Endothelial cell of umbilical vein (primary cell): ENCODE measurements at regions not wholly inside any gene's neighbourhood (a gene's known extent, or its start where the extent isn't known, plus 50 kb on each side); places are given as distances from the start of the nearest gene placed in this dataset.

Source experiments
- BruUV-seq: library from RNA; stranded (reverse); fragments of 400-500 nt; replicated peaks from 2 replicates; lab custom pipeline; 2021; lab: Mats Ljungman, UMichigan
- CTCF ChIA-PET: fragments of 300-600, 350-600 bp; sonication (Branson Sonifier 250); formaldehyde crosslinking; loops from one replicate; lab custom pipeline; 2021; ENCODE audit warnings: antibody characterized with exemption, inconsistent platforms; lab: Charles Lee
- POLR2A ChIA-PET: fragments of 300-600, 350-600 bp; sonication (Branson Sonifier 250); formaldehyde crosslinking; loops from one replicate; lab custom pipeline; 2021; ENCODE audit warnings: antibody characterized with exemption, inconsistent platforms; lab: Charles Lee
- DNase-seq: peaks from one replicate; pipeline ENCODE4 v3.0.0-alpha.2; 2011; ENCODE audit warnings: low read depth, low spot score
- FAIRE-seq: peaks from 2 replicates; lab custom pipeline; 2011; peaks lifted over from hg19 to GRCh38; lab: Jason Lieb, UNC
- H2AFZ ChIP-seq: 2 replicates; pipeline ENCODE4 v1.6.0; 2012; ENCODE audit warnings: low read depth, low read length, control low read depth, inconsistent platforms
- H3K27ac ChIP-seq: 2 replicates; pipeline ENCODE4 v1.5.1; 2011; ENCODE audit warnings: low read depth, mild to moderate bottlenecking, control low read depth, low read length, moderate library complexity; ENCODE audit not compliant: insufficient read depth
- H3K27me3 ChIP-seq, 2 experiments: 2 replicates each; pipeline versions ENCODE4 v1.6.0 to v1.6.1; 2011; ENCODE audit warnings: low read length in 2 of 2, mixed read lengths in 1 of 2; ENCODE audit not compliant: control insufficient read depth in 2 of 2, insufficient read depth in 2 of 2
- H3K36me3 ChIP-seq, 2 experiments: 2 replicates in 1 of 2; 3 replicates in 1 of 2; pipeline ENCODE4 v1.5.1; 2011; ENCODE audit warnings: low read length in 2 of 2, mild to moderate bottlenecking in 1 of 2, moderate library complexity in 1 of 2; ENCODE audit not compliant: control insufficient read depth in 2 of 2, insufficient read depth in 2 of 2; ENCODE audit errors: extremely low read depth in 1 of 2
- H3K4me1 ChIP-seq: 3 replicates; pipeline ENCODE4 v1.5.1; 2011; ENCODE audit warnings: mild to moderate bottlenecking, low read length; ENCODE audit not compliant: control insufficient read depth, insufficient read depth; ENCODE audit errors: extremely low read depth
- H3K4me2 ChIP-seq: 2 replicates; pipeline ENCODE4 v1.6.1; 2011; ENCODE audit warnings: low read length, control low read depth, mixed read lengths; ENCODE audit not compliant: insufficient read depth
- H3K4me3 ChIP-seq, 3 experiments: fragments of 200-600 bp in 1 of 3; sonication (generic), shearing (Covaris generic) in 1 of 3; replicated peaks in 1 of 3; 2 replicates each; pipeline ENCODE4 v1.5.1; 2011 to 2016; ENCODE audit warnings: control low read depth in 3 of 3, low read length in 3 of 3, mild to moderate bottlenecking in 2 of 3, inconsistent platforms in 1 of 3, low read depth in 1 of 3, moderate library complexity in 1 of 3; ENCODE audit not compliant: insufficient read depth in 1 of 3
- H3K79me2 ChIP-seq: 2 replicates; pipeline ENCODE4 v1.6.0; 2012; ENCODE audit warnings: low read length, inconsistent platforms; ENCODE audit not compliant: control insufficient read depth, insufficient read depth
- H3K9ac ChIP-seq: replicated peaks from 2 replicates; pipeline ENCODE3; 2011; ENCODE audit warnings: low read length, control low read depth; ENCODE audit not compliant: insufficient read depth; ENCODE audit errors: extremely low read depth
- H3K9me1 ChIP-seq: replicated peaks from 3 replicates; pipeline ENCODE4 v1.6.0; 2011; ENCODE audit warnings: mild to moderate bottlenecking, low read length; ENCODE audit not compliant: control insufficient read depth, insufficient read depth; ENCODE audit errors: extremely low read depth
- H3K9me3 ChIP-seq: replicated peaks from 2 replicates; pipeline ENCODE4 v1.5.1; 2012; ENCODE audit warnings: low read length, inconsistent platforms; ENCODE audit not compliant: control insufficient read depth, insufficient read depth
- H4K20me1 ChIP-seq: replicated peaks from 2 replicates; pipeline ENCODE3; 2011; ENCODE audit warnings: mild to moderate bottlenecking, low read length; ENCODE audit not compliant: control insufficient read depth, insufficient read depth; ENCODE audit errors: extremely low read depth
- EZH2 ChIP-seq: IDR thresholded peaks from 2 replicates; pipeline ENCODE4 v1.6.1; 2012; ENCODE audit warnings: borderline replicate concordance, low read depth, mild to moderate bottlenecking, moderate library complexity, low read length, inconsistent platforms; ENCODE audit not compliant: severe bottlenecking
- FOS ChIP-seq: IDR thresholded peaks from 2 replicates; pipeline ENCODE4 v1.6.1; 2011; ENCODE audit warnings: mild to moderate bottlenecking, low read length, moderate library complexity, borderline replicate concordance; ENCODE audit not compliant: insufficient read depth
- GATA2 ChIP-seq: IDR thresholded peaks from 2 replicates; pipeline ENCODE4 v1.7.0; 2011; ENCODE audit warnings: low read depth, mild to moderate bottlenecking, moderate library complexity, mixed read lengths, low read length; ENCODE audit not compliant: insufficient read length, insufficient read depth
- JUN ChIP-seq: IDR thresholded peaks from 2 replicates; pipeline ENCODE4 v1.6.1; 2011; ENCODE audit warnings: borderline replicate concordance, low read depth; ENCODE audit not compliant: insufficient read length, insufficient read depth
- MYC ChIP-seq: IDR thresholded peaks from one replicate; pipeline ENCODE4 v1.6.1; 2011; ENCODE audit warnings: mild to moderate bottlenecking, low read depth, low read length
- POLR2A ChIP-seq: IDR thresholded peaks from 2 replicates; pipeline ENCODE4 v1.6.1; 2012; ENCODE audit warnings: low read depth, mild to moderate bottlenecking, control low read depth, low read length
- POLR2AphosphoS5 ChIP-seq: IDR thresholded peaks from 2 replicates; pipeline ENCODE4 v1.6.1; 2012; ENCODE audit warnings: low read depth, mild to moderate bottlenecking, control low read depth, low read length, moderate library complexity; ENCODE audit not compliant: insufficient read depth
- dilution Hi-C: fragments of 300-500 bp; cut with MboI; formaldehyde crosslinking; loops from one replicate; pipeline ENCODE4 v1.15.0; 2019; ENCODE audit warnings: low sequenced_read_pairs; ENCODE audit not compliant: extremely low pct_ligation_motif_present
- intact Hi-C: fragments of 100-400 bp; cut with micrococcal nuclease; formaldehyde crosslinking; loops from one replicate; pipeline ENCODE4 v1.10.0; 2022
- TF ChIP-seq, protein P1 (sequence below): IDR thresholded peaks from 2 replicates; pipeline ENCODE4 v1.6.1; 2011; ENCODE audit not compliant: insufficient read depth, insufficient read length
- TF ChIP-seq, protein P2 (sequence below), 2 donors: IDR thresholded peaks; 1 replicate in 1 of 2; 2 replicates in 1 of 2; pipeline ENCODE4 v1.5.1; 2011; ENCODE audit warnings: low read length in 2 of 2, mild to moderate bottlenecking in 2 of 2, moderate library complexity in 2 of 2, control low read depth in 1 of 2, inconsistent platforms in 1 of 2, low read depth in 1 of 2; ENCODE audit not compliant: insufficient read depth in 1 of 2; ENCODE audit errors: extremely low read depth in 1 of 2

DNA sequence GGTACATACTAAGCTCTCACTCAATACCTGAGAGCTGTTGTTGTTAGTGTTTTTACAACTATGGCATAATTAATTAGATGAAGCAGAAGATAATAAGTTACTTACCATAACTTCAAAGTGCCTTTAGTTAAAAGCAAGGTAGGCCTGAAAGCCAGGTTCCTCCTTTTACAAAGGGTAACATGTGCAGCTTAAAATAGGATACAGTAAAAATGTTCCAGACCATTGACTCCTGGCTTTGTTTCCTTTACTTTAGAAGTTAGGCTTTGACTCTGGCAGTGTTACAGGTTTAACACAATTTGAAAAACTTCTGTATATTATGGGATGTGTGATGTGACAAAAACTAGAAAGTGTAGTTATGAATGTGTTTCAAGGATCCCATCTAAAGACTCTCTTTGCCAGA is 522.5 kb downstream of the EPM2A start:
- POLR2A ChIA-PET: no interaction called here
- no TSS peak for BruUV-seq
- no peak for TF ChIP-seq EZH2
- TF ChIP-seq POLR2A: no peak
- TF ChIP-seq POLR2AphosphoS5: no peak
- no peak for TF ChIP-seq GATA2
- no peak for TF ChIP-seq FOS
- TF ChIP-seq JUN: no peak
- TF ChIP-seq, protein P1, sequence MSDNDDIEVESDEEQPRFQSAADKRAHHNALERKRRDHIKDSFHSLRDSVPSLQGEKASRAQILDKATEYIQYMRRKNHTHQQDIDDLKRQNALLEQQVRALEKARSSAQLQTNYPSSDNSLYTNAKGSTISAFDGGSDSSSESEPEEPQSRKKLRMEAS: no peak
- no peak for TF ChIP-seq MYC
- TF ChIP-seq, protein P2, sequence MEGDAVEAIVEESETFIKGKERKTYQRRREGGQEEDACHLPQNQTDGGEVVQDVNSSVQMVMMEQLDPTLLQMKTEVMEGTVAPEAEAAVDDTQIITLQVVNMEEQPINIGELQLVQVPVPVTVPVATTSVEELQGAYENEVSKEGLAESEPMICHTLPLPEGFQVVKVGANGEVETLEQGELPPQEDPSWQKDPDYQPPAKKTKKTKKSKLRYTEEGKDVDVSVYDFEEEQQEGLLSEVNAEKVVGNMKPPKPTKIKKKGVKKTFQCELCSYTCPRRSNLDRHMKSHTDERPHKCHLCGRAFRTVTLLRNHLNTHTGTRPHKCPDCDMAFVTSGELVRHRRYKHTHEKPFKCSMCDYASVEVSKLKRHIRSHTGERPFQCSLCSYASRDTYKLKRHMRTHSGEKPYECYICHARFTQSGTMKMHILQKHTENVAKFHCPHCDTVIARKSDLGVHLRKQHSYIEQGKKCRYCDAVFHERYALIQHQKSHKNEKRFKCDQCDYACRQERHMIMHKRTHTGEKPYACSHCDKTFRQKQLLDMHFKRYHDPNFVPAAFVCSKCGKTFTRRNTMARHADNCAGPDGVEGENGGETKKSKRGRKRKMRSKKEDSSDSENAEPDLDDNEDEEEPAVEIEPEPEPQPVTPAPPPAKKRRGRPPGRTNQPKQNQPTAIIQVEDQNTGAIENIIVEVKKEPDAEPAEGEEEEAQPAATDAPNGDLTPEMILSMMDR (IDR thresholded peaks at IDR 0.05; ENCODE audit: extremely low read depth in 1 of 2, insufficient read depth in 1 of 2, low read depth in 1 of 2, low read length in 2 of 2): no peak
- Histone ChIP-seq H3K9me3 (no peaks in the 10 kb centered on the region), H3K9me1 (no peaks in the 10 kb centered on the region), H3K36me3 (no peaks in the 10 kb centered on the region), H2AFZ (no peak overlapping the region), H3K9ac (no peak overlapping the region), H3K27me3 (no peaks in the 10 kb centered on the region), H4K20me1 (no peaks in the 10 kb centered on the region), H3K4me1 (no peaks in the 10 kb centered on the region), H3K79me2 (no peaks in the 10 kb centered on the region), H3K27ac (no peak overlapping the region), H3K4me3 (no peak overlapping the region), H3K4me2 (no peak overlapping the region)
- no peak for DNase-seq
- CTCF ChIA-PET: interaction anchor here (0.7 to 2.3 kb wide), 6 partner anchors 19 to 630 kb away, joined by 3 to 7 read pairs (median 4); no protein-coding TSS in a partner anchor
- intact Hi-C loops: loop anchor here (2.0 to 10.0 kb wide), 3 partner anchors 278 to 422 kb away; no protein-coding TSS in a partner anchor
- FAIRE-seq: no peak
- dilution Hi-C loops: no loop called here
